Stimulated activated CD4-positive, alpha-beta T cell treated with anti-CD3 and anti-CD28 coated beads, Interleukin-2, amount 100 ng/mL, for 48 hours (primary cell): ENCODE measurements at regions not wholly inside any gene's neighbourhood (a gene's known extent, or its start where the extent isn't known, plus 50 kb on each side); places are given as distances from the start of the nearest gene placed in this dataset.

Source experiments
- DNase-seq, 2 donors: peaks; one replicate each; pipeline ENCODE4 v3.0.0-alpha.2; 2020

- no peak for DNase-seq
Observed at GRCh38 chr2:204333861-204334260, 211.4 kb upstream of the PARD3B start.

GRCh38 chr2:204335451-204336058 is 209.7 kb upstream of the PARD3B start:
- no peak for DNase-seq

- no peak for DNase-seq
Observed at GRCh38 chr2:204336153-204336744, 209.0 kb upstream of the PARD3B start.

- DNase-seq, result no peak
Observed at GRCh38 chr2:204337638-204338037, 207.6 kb upstream of the PARD3B start.

GRCh38 chr2:204339212-204339715 is 206.0 kb upstream of the PARD3B start:
- DNase-seq, result no peak

- DNase-seq, result no peak
Observed at GRCh38 chr2:204340511-204340910, 204.8 kb upstream of the PARD3B start.

GRCh38 chr2:204341887-204342276 is 203.4 kb upstream of the PARD3B start:
- DNase-seq, result no peak

GRCh38 chr2:204343685-204344084 is 201.6 kb upstream of the PARD3B start:
- DNase-seq, result no peak

GRCh38 chr2:204344119-204344518 is 201.2 kb upstream of the PARD3B start:
- no peak for DNase-seq

- no peak for DNase-seq
Observed at GRCh38 chr2:204346906-204347305, 198.4 kb upstream of the PARD3B start.

- DNase-seq, result no peak
Observed at GRCh38 chr2:204353823-204354222, 191.5 kb upstream of the PARD3B start.

- no peak for DNase-seq
Observed at GRCh38 chr2:204354442-204354856, 190.8 kb upstream of the PARD3B start.

GRCh38 chr2:204355688-204356087 is 189.6 kb upstream of the PARD3B start:
- no peak for DNase-seq

GRCh38 chr2:204356151-204356641 is 189.1 kb upstream of the PARD3B start:
- DNase-seq, result no peak

- no peak for DNase-seq
Observed at GRCh38 chr2:204357286-204357685, 188.0 kb upstream of the PARD3B start.

- DNase-seq, result no peak
Observed at GRCh38 chr2:204359076-204359475, 186.2 kb upstream of the PARD3B start.

- no peak for DNase-seq
Observed at GRCh38 chr2:204360218-204361007, 184.9 kb upstream of the PARD3B start.

- no peak for DNase-seq
Observed at GRCh38 chr2:204361738-204362137, 183.5 kb upstream of the PARD3B start.

GRCh38 chr2:204362581-204362980 is 182.7 kb upstream of the PARD3B start:
- no peak for DNase-seq

GRCh38 chr2:204363513-204363912 is 181.8 kb upstream of the PARD3B start:
- no peak for DNase-seq

GRCh38 chr2:204364860-204365535 is 180.3 kb upstream of the PARD3B start:
- no peak for DNase-seq

GRCh38 chr2:204365811-204366210 is 179.5 kb upstream of the PARD3B start:
- DNase-seq, result no peak

GRCh38 chr2:204367466-204367865 is 177.8 kb upstream of the PARD3B start:
- DNase-seq, result no peak
